ENCODE measurements at regions not wholly inside any gene's neighbourhood (a gene's known extent, or its start where the extent isn't known, plus 50 kb on each side); places are given as distances from the start of the nearest gene placed in this dataset.

DNA sequence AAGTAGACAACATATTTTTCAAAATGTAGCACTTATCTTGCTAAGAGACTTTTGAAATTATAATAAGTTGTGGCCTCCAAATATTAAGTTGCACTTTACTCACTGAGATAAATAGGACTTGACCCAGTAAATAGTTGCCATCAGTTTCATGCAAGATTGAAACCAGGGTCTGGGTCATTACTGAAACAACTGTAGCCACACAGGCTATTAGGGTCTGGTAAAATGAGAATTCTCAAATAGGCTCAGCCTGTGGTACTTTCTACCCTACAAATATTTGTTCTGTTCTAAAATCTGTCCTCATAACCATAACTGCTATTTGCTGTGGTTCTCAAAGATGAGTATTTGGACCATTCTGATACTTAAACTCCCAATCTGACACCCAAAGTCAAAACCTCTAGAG is 115.4 kb upstream of the STK17B start:
- TF ChIP-seq, protein P1, sequence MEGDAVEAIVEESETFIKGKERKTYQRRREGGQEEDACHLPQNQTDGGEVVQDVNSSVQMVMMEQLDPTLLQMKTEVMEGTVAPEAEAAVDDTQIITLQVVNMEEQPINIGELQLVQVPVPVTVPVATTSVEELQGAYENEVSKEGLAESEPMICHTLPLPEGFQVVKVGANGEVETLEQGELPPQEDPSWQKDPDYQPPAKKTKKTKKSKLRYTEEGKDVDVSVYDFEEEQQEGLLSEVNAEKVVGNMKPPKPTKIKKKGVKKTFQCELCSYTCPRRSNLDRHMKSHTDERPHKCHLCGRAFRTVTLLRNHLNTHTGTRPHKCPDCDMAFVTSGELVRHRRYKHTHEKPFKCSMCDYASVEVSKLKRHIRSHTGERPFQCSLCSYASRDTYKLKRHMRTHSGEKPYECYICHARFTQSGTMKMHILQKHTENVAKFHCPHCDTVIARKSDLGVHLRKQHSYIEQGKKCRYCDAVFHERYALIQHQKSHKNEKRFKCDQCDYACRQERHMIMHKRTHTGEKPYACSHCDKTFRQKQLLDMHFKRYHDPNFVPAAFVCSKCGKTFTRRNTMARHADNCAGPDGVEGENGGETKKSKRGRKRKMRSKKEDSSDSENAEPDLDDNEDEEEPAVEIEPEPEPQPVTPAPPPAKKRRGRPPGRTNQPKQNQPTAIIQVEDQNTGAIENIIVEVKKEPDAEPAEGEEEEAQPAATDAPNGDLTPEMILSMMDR (IDR thresholded peaks at IDR 0.05): no peak
- no peak for TF ChIP-seq POLR2A (IDR thresholded peaks at IDR 0.05)
